ENCODE measurements at regions not wholly inside any gene's neighbourhood (a gene's known extent, or its start where the extent isn't known, plus 50 kb on each side); places are given as distances from the start of the nearest gene placed in this dataset.

DNA sequence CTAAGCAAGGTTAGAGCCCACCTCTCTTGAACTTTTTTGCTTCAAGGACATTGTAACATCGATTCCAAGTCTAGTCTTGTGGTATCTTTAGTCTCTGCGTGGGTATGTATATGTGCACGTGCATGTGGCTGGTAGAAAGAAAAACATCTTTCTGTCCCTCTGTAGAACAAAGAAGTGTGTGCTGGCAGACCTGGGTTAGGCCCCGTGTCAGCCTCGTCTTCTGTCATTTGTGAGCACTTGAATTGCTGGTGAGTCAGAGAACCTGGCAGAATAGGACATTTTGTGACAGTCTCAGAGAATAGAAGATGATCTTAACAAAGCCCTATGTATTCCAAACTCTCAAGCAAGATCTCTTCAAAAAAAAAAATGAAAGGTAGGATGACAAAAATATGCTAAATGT, 102.2 kb upstream of the ATP10A start:
- H3K27me3 ChIP-seq: no peaks in the 10 kb centered on the region
- DNase-seq (ENCODE audit: extremely low spot score in 2 of 2): no peak
- no peak overlapping the region for H3K4me3 ChIP-seq
- H3K4me1 ChIP-seq: no peaks in the 10 kb centered on the region
- TF ChIP-seq POLR2A (IDR thresholded peaks at IDR 0.05): no peak
- TF ChIP-seq, protein P1, sequence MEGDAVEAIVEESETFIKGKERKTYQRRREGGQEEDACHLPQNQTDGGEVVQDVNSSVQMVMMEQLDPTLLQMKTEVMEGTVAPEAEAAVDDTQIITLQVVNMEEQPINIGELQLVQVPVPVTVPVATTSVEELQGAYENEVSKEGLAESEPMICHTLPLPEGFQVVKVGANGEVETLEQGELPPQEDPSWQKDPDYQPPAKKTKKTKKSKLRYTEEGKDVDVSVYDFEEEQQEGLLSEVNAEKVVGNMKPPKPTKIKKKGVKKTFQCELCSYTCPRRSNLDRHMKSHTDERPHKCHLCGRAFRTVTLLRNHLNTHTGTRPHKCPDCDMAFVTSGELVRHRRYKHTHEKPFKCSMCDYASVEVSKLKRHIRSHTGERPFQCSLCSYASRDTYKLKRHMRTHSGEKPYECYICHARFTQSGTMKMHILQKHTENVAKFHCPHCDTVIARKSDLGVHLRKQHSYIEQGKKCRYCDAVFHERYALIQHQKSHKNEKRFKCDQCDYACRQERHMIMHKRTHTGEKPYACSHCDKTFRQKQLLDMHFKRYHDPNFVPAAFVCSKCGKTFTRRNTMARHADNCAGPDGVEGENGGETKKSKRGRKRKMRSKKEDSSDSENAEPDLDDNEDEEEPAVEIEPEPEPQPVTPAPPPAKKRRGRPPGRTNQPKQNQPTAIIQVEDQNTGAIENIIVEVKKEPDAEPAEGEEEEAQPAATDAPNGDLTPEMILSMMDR (IDR thresholded peaks at IDR 0.05): no peak
- no peak for TF ChIP-seq POLR2AphosphoS5 (IDR thresholded peaks at IDR 0.05; ENCODE audit: insufficient read depth in 1 of 2, low read depth in 1 of 2)
- no peaks in the 10 kb centered on the region for H3K9me3 ChIP-seq
- intact Hi-C loops (cut with DNase I): no loop called here
- H3K36me3 ChIP-seq: no peaks in the 10 kb centered on the region
- no peak overlapping the region for H3K27ac ChIP-seq

DNA sequence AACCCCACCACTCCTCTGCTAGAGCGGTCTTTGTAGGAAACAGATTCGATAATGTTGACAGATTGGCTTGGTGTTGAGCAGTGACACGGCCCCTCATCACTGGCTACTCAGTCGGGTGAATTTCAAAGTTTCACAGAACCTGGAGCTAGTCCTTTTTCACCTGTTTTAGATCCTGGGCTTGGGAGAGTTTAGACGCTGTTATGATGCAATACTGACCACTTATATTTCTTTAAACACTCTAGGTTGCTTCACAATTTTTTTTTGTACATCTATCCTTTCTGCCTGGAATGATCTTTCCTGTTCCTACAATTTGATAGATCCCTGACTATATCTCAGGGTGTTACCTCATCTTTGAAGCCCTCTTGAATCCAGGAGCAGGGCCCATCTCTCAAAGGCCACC, 97.1 kb upstream of the ATP10A start:
- intact Hi-C loops (cut with DNase I): no loop called here
- no peak overlapping the region for H3K4me3 ChIP-seq
- TF ChIP-seq, protein P1 (IDR thresholded peaks at IDR 0.05): no peak
- TF ChIP-seq POLR2A (IDR thresholded peaks at IDR 0.05) (no peak), POLR2AphosphoS5 (IDR thresholded peaks at IDR 0.05; ENCODE audit: insufficient read depth in 1 of 2, low read depth in 1 of 2) (no peak)

GRCh38 chr15:25959100-25959499, 96.0 kb upstream of the ATP10A start:
- intact Hi-C loops (cut with DNase I): no loop called here
- H3K36me3 ChIP-seq: no peaks in the 10 kb centered on the region
- H3K27ac ChIP-seq: no peak overlapping the region
- H3K4me3 ChIP-seq: no peak overlapping the region
- TF ChIP-seq, protein P1 (IDR thresholded peaks at IDR 0.05): no peak
- no peak for TF ChIP-seq POLR2AphosphoS5 (IDR thresholded peaks at IDR 0.05; ENCODE audit: insufficient read depth in 1 of 2, low read depth in 1 of 2)
- no peak for TF ChIP-seq POLR2A (IDR thresholded peaks at IDR 0.05)
- H3K9me3 ChIP-seq: no peaks in the 10 kb centered on the region
- H3K4me1 ChIP-seq: no peaks in the 10 kb centered on the region
- H3K27me3 ChIP-seq: no peaks in the 10 kb centered on the region
- DNase-seq (ENCODE audit: extremely low spot score in 2 of 2): no peak

More for the DNA sequence above, 97.1 kb upstream of the ATP10A start:
- H3K4me1 ChIP-seq: no peaks in the 10 kb centered on the region
- no peak for DNase-seq (ENCODE audit: extremely low spot score in 2 of 2)
- H3K36me3 ChIP-seq: no peaks in the 10 kb centered on the region
- H3K27ac ChIP-seq: no peak overlapping the region
- H3K9me3 ChIP-seq: no peaks in the 10 kb centered on the region
- H3K27me3 ChIP-seq: no peaks in the 10 kb centered on the region

DNA sequence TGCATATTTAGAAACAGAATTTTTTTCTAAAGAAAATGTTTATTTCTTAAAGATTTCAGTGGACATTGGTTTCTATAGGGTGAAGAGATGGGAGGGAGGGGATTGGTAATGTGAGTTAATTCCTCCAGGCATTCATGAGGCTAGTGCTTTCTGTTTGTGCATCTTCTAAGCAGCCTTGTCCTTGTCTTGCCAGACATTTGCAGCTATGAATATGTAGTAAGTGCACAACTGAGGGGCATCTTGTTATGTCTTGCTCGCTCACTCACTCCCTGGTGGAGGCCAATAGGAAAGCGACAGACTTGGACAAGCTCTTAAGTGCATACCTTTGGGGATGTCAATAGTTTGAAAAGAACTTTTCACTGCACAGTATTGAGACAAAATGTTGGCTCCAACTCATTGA, 92.5 kb upstream of the ATP10A start:
- Histone ChIP-seq H3K4me3 (no peak overlapping the region), H3K27me3 (no peaks in the 10 kb centered on the region), H3K27ac (no peak overlapping the region), H3K4me1 (no peaks in the 10 kb centered on the region), H3K9me3 (no peaks in the 10 kb centered on the region), H3K36me3 (no peaks in the 10 kb centered on the region)
- intact Hi-C loops (cut with DNase I): no loop called here
- TF ChIP-seq POLR2AphosphoS5 (IDR thresholded peaks at IDR 0.05; ENCODE audit: insufficient read depth in 1 of 2, low read depth in 1 of 2) (no peak), POLR2A (IDR thresholded peaks at IDR 0.05) (no peak)
- TF ChIP-seq, protein P1 (IDR thresholded peaks at IDR 0.05): no peak
- no peak for DNase-seq (ENCODE audit: extremely low spot score in 2 of 2)

- Histone ChIP-seq H3K9me3 (no peaks in the 10 kb centered on the region), H3K36me3 (no peaks in the 10 kb centered on the region)
- intact Hi-C loops (cut with DNase I): no loop called here
Observed at GRCh38 chr15:25954398-25954797, 91.3 kb upstream of the ATP10A start.

GRCh38 chr15:25950014-25950413, 86.9 kb upstream of the ATP10A start:
- intact Hi-C loops (cut with DNase I): no loop called here
- TF ChIP-seq, protein P1 (IDR thresholded peaks at IDR 0.05): no peak
- TF ChIP-seq POLR2A (IDR thresholded peaks at IDR 0.05): no peak
- TF ChIP-seq POLR2AphosphoS5 (IDR thresholded peaks at IDR 0.05; ENCODE audit: insufficient read depth in 1 of 2, low read depth in 1 of 2): no peak
- H3K27ac ChIP-seq: no peak overlapping the region
- no peaks in the 10 kb centered on the region for H3K4me1 ChIP-seq
- H3K9me3 ChIP-seq: no peaks in the 10 kb centered on the region
- H3K27me3 ChIP-seq: no peaks in the 10 kb centered on the region
- DNase-seq (ENCODE audit: extremely low spot score in 2 of 2): no peak
- no peaks in the 10 kb centered on the region for H3K36me3 ChIP-seq
- no peak overlapping the region for H3K4me3 ChIP-seq

More at GRCh38 chr15:25954398-25954797, 91.3 kb upstream of the ATP10A start:
- no peak for DNase-seq (ENCODE audit: extremely low spot score in 2 of 2)
- no peak for TF ChIP-seq POLR2A (IDR thresholded peaks at IDR 0.05)
- H3K4me3 ChIP-seq: no peak overlapping the region
- no peak overlapping the region for H3K27ac ChIP-seq
- H3K4me1 ChIP-seq: no peaks in the 10 kb centered on the region
- no peaks in the 10 kb centered on the region for H3K27me3 ChIP-seq

Data from vagina (tissue), 2 donors.